ENCODE measurements at regions not wholly inside any gene's neighbourhood (a gene's known extent, or its start where the extent isn't known, plus 50 kb on each side); places are given as distances from the start of the nearest gene placed in this dataset.

DNA sequence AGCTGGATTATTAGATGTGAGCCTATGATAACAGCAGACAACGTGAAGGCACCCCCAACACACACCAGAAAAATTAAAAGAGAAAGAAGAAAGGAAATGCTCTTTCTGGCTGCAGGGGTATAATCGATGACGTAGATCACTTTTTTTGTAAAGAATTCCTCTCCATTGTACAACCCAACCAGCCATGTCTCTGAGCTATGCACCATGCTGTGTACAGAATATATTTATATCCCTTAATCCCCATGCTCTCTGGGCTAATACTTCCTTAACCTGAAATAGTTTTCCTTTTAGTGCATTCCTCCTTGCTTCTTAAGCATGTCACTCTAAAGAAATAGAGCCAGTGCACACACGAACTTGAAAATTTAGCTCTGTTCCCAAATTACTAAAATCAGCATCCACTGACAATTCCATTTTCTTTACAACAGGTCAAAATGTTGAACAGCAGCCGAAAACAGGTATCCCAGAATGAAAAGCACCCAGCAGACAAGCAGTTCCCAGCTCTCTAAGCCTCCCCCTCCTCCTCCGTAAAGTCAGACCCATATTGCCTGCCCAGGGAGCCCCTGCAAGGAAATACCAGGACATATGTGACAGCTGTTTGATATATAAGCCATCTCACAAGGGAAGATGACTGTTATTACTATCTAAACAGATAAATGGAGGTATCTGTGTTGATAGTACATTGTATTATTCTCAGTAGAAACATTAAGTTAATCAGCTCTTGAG lies 247.4 kb upstream of the RAB6C start (continued):
- TF ChIP-seq AR (CRISPR knock-in tag; IDR thresholded peaks at IDR 0.05) (no peak), ZBTB43 (CRISPR knock-in tag; IDR thresholded peaks at IDR 0.05) (no peak), ZNF396 (CRISPR knock-in tag; IDR thresholded peaks at IDR 0.05; ENCODE audit: borderline replicate concordance) (no peak), KAT7 (CRISPR knock-in tag; IDR thresholded peaks at IDR 0.05; ENCODE audit: borderline replicate concordance) (no peak), ZNF281 (CRISPR knock-in tag; IDR thresholded peaks at IDR 0.05) (no peak), GRHL2 (CRISPR knock-in tag; IDR thresholded peaks at IDR 0.05; ENCODE audit: insufficient replicate concordance, severe bottlenecking) (no peak)
- TF ChIP-seq, protein P1, sequence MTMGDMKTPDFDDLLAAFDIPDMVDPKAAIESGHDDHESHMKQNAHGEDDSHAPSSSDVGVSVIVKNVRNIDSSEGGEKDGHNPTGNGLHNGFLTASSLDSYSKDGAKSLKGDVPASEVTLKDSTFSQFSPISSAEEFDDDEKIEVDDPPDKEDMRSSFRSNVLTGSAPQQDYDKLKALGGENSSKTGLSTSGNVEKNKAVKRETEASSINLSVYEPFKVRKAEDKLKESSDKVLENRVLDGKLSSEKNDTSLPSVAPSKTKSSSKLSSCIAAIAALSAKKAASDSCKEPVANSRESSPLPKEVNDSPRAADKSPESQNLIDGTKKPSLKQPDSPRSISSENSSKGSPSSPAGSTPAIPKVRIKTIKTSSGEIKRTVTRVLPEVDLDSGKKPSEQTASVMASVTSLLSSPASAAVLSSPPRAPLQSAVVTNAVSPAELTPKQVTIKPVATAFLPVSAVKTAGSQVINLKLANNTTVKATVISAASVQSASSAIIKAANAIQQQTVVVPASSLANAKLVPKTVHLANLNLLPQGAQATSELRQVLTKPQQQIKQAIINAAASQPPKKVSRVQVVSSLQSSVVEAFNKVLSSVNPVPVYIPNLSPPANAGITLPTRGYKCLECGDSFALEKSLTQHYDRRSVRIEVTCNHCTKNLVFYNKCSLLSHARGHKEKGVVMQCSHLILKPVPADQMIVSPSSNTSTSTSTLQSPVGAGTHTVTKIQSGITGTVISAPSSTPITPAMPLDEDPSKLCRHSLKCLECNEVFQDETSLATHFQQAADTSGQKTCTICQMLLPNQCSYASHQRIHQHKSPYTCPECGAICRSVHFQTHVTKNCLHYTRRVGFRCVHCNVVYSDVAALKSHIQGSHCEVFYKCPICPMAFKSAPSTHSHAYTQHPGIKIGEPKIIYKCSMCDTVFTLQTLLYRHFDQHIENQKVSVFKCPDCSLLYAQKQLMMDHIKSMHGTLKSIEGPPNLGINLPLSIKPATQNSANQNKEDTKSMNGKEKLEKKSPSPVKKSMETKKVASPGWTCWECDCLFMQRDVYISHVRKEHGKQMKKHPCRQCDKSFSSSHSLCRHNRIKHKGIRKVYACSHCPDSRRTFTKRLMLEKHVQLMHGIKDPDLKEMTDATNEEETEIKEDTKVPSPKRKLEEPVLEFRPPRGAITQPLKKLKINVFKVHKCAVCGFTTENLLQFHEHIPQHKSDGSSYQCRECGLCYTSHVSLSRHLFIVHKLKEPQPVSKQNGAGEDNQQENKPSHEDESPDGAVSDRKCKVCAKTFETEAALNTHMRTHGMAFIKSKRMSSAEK (CRISPR knock-in tag; IDR thresholded peaks at IDR 0.05; ENCODE audit: borderline replicate concordance): no peak
- TF ChIP-seq, protein P2, sequence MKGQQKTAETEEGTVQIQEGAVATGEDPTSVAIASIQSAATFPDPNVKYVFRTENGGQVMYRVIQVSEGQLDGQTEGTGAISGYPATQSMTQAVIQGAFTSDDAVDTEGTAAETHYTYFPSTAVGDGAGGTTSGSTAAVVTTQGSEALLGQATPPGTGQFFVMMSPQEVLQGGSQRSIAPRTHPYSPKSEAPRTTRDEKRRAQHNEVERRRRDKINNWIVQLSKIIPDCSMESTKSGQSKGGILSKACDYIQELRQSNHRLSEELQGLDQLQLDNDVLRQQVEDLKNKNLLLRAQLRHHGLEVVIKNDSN (CRISPR knock-in tag; IDR thresholded peaks at IDR 0.05): no peak

GRCh38 chr2:129732630-129733026 lies 246.8 kb upstream of the RAB6C start:
- H3K4me3 Mint-ChIP-seq: no peak overlapping the region
- ChIA-PET CTCF (interaction anchor here (1.1 kb wide), 1 partner anchor 32 kb away, joined by 3 read pairs; no protein-coding TSS in a partner anchor), POLR2A (no interaction called here)
- no peaks in the 10 kb centered on the region for H3K36me3 Mint-ChIP-seq
- peaks cover 14% of the 10 kb centered on the region for H3K4me1 Mint-ChIP-seq
- DNase-seq (ENCODE audit: low spot score) (no peak), ATAC-seq (no peak)
- TF ChIP-seq JUN (CRISPR knock-in tag; IDR thresholded peaks at IDR 0.05): no peak
- no peak for TF ChIP-seq FOXJ3 (CRISPR knock-in tag; IDR thresholded peaks at IDR 0.05; ENCODE audit: borderline replicate concordance)
- TF ChIP-seq PRDM15 (CRISPR knock-in tag; IDR thresholded peaks at IDR 0.05): no peak
- TF ChIP-seq, protein P3, sequence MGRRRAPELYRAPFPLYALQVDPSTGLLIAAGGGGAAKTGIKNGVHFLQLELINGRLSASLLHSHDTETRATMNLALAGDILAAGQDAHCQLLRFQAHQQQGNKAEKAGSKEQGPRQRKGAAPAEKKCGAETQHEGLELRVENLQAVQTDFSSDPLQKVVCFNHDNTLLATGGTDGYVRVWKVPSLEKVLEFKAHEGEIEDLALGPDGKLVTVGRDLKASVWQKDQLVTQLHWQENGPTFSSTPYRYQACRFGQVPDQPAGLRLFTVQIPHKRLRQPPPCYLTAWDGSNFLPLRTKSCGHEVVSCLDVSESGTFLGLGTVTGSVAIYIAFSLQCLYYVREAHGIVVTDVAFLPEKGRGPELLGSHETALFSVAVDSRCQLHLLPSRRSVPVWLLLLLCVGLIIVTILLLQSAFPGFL (CRISPR knock-in tag; IDR thresholded peaks at IDR 0.05; ENCODE audit: borderline replicate concordance): no peak
- no peaks in the 10 kb centered on the region for H3K9me3 Mint-ChIP-seq
- no peak overlapping the region for H3K27ac Mint-ChIP-seq
- no peaks in the 10 kb centered on the region for H3K27me3 Mint-ChIP-seq (ENCODE audit: low read depth)
